Thoracic aorta (tissue), 2 donors: ENCODE measurements at regions not wholly inside any gene's neighbourhood (a gene's known extent, or its start where the extent isn't known, plus 50 kb on each side); places are given as distances from the start of the nearest gene placed in this dataset.

Experiments
- ATAC-seq: fragments of 150-250 bp; one replicate; pipeline ENCODE4 v1.8.0; 2017; ENCODE audit warnings: low read depth; ENCODE audit not compliant: insufficient number of reproducible peaks, low FRiP score
- DNase-seq: peaks from one replicate; pipeline ENCODE4 v3.0.0-alpha.2; 2020; ENCODE audit warnings: low spot score
- H3K27ac ChIP-seq, 2 donors: fragments of 200-600 bp; sonication (generic); 1 replicate in 1 of 2; 2 replicates in 1 of 2; pipeline ENCODE4 v1.5.1; 2016; ENCODE audit warnings: mild to moderate bottlenecking in 2 of 2, moderate library complexity in 2 of 2
- H3K27me3 ChIP-seq: fragments of 200-600 bp; sonication (generic); replicated peaks from 2 replicates; pipeline ENCODE4 v1.6.0; 2016; ENCODE audit warnings: mild to moderate bottlenecking; ENCODE audit not compliant: insufficient read depth
- H3K36me3 ChIP-seq: fragments of 200-600 bp; sonication (generic); one replicate; pipeline ENCODE4 v1.5.1; 2016
- H3K4me1 ChIP-seq, 2 donors: fragments of 200-600 bp; sonication (generic); 1 replicate in 1 of 2; 2 replicates in 1 of 2; pipeline versions ENCODE4 v1.5.1 to v1.6.0; 2016; ENCODE audit warnings: low read depth in 2 of 2, mild to moderate bottlenecking in 1 of 2; ENCODE audit not compliant: control insufficient read depth in 1 of 2
- H3K4me3 ChIP-seq: fragments of 200-600 bp; sonication (generic); 2 replicates; pipeline ENCODE4 v1.5.1; 2016; ENCODE audit warnings: mild to moderate bottlenecking
- H3K9me3 ChIP-seq: fragments of 200-600 bp; sonication (generic); 2 replicates; pipeline ENCODE4 v1.5.1; 2016
- CTCF ChIP-seq: fragments of 200-600 bp; sonication (generic); IDR thresholded peaks from one replicate; pipeline ENCODE4 v1.5.1; 2019; ENCODE audit warnings: antibody characterized with exemption

- Histone ChIP-seq H3K27ac (no peak overlapping the region), H3K36me3 (no peaks in the 10 kb centered on the region), H3K4me3 (no peak overlapping the region), H3K9me3 (no peaks in the 10 kb centered on the region), H3K27me3 (no peaks in the 10 kb centered on the region), H3K4me1 (peaks cover 21 to 32% of the 10 kb centered on the region in 2 donors)
- ATAC-seq = no peak
- no peak for DNase-seq
- no peak for TF ChIP-seq CTCF
Observed at GRCh38 chr13:26989261-26989956, 182.2 kb downstream of the USP12 start.

- Histone ChIP-seq H3K4me1 (peaks cover 25 to 43% of the 10 kb centered on the region in 2 donors), H3K36me3 (no peaks in the 10 kb centered on the region), H3K9me3 (no peaks in the 10 kb centered on the region), H3K27me3 (no peaks in the 10 kb centered on the region), H3K27ac (no peak overlapping the region), H3K4me3 (no peak overlapping the region)
- TF ChIP-seq CTCF = no peak
- DNase-seq (no peak), ATAC-seq (no peak)
Observed at GRCh38 chr13:26988059-26988769, 183.4 kb downstream of the USP12 start.

- Histone ChIP-seq H3K4me1 (peaks cover 19 to 39% of the 10 kb centered on the region in 2 donors), H3K9me3 (no peaks in the 10 kb centered on the region), H3K27me3 (no peaks in the 10 kb centered on the region), H3K36me3 (no peaks in the 10 kb centered on the region), H3K27ac (no peak overlapping the region), H3K4me3 (no peak overlapping the region)
- TF ChIP-seq CTCF = no peak
- ATAC-seq = no peak
- no peak for DNase-seq
Observed at GRCh38 chr13:26987486-26988013, 184.1 kb downstream of the USP12 start.

- no peaks in the 10 kb centered on the region for H3K9me3 ChIP-seq
- H3K36me3 ChIP-seq = no peaks in the 10 kb centered on the region
- DNase-seq = peak; percentile 31
- peak; percentile 75 for TF ChIP-seq CTCF
- H3K4me1 ChIP-seq = peaks cover 6 to 25% of the 10 kb centered on the region in 2 donors
- peak; percentile 54 for ATAC-seq
- H3K27ac ChIP-seq = peak overlapping the region; percentile 33 to 36
- no peaks in the 10 kb centered on the region for H3K27me3 ChIP-seq
- no peak overlapping the region for H3K4me3 ChIP-seq
Observed at GRCh38 chr13:26985285-26985878, 186.2 kb downstream of the USP12 start.

- TF ChIP-seq CTCF = no peak
- Histone ChIP-seq H3K27me3 (no peaks in the 10 kb centered on the region), H3K9me3 (no peaks in the 10 kb centered on the region), H3K27ac (peak overlapping the region; percentile 80 to 88), H3K36me3 (no peaks in the 10 kb centered on the region), H3K4me1 (peaks cover 6 to 25% of the 10 kb centered on the region in 2 donors), H3K4me3 (no peak overlapping the region)
- DNase-seq = no peak
- no peak for ATAC-seq
Observed at GRCh38 chr13:26984337-26984736, 187.3 kb downstream of the USP12 start.
